ENCODE measurements at regions not wholly inside any gene's neighbourhood (a gene's known extent, or its start where the extent isn't known, plus 50 kb on each side); places are given as distances from the start of the nearest gene placed in this dataset.
"Not testable (repeated sequence)": the region's sequence is repeated elsewhere in the genome, so short reads cannot be mapped to it uniquely, and the experiment has no call there.

DNA sequence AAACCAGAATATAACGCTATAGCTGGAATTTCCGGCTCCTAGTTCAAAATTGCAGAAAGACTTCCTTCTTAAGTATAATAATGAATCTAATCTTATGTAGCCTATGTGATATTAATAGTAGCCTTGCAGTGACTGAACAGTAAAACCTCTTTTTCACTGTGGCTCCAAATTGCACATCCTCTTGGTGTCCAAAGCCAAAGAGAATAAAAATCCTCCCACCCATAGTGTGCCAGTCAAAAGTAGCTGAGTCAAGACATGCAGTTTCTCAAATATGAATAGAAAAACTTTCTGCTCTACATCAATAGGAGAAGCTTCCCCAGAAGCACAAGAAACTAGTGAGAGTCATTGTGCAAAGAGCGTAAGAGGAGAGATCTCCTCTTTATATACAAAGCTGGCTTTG is 76.0 kb upstream of the PICALM start:
- DNase-seq, result no peak

- DNase-seq, result not testable (repeated sequence)
These were observed 75.2 kb upstream of the PICALM start for GRCh38 chr11:86144087-86144486.

DNA sequence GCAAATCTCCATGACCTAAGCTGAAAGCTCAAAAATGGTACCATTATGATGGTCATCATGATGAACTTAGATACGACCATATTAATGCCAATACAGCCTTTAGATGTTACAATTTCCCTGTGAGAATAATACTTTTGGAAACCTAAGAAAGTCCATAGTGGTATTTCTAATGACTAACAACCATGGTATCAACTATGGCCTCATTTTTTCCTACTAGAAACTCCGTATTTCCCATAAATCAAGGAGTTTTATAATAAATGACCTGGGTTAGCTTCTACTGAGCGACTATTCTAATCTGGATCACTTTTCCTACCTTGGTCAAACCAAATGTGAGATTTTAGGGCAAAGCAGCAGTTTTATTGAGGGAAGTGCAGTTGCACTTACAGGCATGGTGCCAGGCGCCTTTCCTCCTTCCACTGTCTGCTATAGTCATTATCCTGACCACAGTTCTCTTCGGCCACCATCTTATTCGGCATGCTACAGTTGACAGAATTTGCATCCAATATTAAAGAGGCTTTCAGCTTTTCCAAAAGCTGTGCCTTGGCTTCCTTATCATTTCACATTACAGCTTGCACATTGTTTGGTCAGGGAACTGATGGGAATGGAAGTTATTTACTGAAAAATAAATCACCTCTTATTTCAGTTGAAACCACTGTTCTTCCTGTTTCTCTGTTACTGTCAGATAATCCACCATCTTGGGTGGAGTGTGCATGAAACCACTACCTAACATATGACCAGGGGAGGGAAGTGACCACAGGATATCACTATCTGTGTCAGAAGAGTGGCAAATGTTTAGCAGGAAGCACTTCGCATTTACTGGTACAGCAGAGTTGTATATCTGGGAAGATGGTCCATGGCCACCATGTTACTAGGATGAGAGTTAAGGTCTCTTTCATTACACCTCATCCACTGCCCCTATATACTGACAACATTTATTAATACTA is 74.5 kb upstream of the PICALM start:
- no peak for DNase-seq

GRCh38 chr11:86142170-86142569 is 73.3 kb upstream of the PICALM start:
- no peak for DNase-seq

- DNase-seq, result no peak
These were observed 72.8 kb upstream of the PICALM start for GRCh38 chr11:86141727-86142126.

GRCh38 chr11:86140334-86140990 is 71.6 kb upstream of the PICALM start:
- DNase-seq, result no peak

GRCh38 chr11:86138958-86139357 is 70.1 kb upstream of the PICALM start:
- peak; percentile 14 for DNase-seq

DNA sequence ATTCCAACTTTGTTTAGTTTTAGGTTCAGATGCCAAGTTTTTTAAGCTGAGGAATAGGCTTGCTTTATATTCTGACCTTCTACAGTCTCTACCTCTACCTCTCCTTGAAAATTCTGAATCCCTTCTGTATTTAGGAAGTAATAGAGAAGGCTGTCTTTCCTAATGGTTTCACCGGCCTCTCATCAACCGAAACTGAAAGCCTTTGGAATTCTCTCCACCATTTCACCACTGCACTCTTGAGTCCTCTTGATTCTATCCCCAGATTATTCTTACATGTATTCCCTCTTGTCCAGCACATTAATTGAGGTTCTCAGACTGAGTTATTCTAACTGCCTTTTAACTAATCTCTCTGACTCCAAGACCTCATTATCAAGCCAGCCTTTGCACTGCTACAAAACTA is 67.7 kb upstream of the PICALM start:
- DNase-seq, result no peak

DNA sequence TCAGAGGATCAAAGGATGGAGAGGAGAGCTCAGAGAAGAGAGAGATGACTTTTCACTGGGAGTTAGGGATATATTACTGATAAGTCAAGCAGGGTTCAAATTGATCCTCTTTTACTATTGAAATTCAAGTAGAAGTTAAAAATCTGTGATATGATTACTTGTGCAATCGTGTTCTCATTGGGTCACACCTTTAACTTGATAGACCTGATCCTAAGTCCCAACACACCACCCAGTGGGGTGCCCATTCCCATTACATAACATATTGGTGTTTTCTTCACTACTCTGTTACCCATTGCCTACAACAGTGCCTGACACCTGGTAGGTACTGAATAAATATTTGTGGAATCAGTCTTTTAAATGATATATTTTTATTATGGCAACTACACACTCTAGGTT is 66.4 kb upstream of the PICALM start:
- no peak for DNase-seq

DNA sequence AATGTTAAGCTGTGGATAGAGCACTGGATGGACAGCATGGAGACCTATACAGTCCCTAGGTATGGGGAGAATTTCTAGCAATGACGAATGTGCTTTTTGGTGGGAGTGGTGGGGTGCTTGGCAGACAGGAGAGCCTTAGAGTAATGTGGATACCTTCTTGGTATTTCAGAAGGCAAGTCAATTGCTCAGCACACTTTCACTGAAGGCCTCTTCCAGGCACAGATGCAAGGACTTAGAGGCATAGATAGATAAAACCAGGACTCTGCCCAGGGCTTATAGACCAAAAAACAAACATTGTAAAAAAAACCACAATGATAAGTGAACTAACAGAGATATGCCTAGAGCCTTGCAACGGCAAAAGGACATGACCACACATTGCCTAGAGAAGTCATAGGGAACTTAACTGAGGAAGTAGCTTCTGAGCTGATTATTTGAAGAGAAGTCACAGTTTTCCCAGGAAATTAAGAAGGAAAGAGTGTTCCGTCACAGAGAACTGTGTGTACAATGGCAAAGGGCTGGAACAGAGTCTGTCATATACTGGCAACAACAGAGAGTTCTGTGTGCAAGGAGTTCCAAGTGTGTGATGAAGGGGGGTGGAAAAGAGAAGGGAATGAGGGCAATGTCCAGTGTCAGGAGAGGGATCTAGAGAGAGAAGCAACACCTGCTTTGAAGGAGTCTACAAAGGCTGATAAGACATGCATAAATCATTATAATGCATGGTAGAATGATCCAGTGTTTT is 65.9 kb upstream of the PICALM start:
- DNase-seq, result no peak

DNA sequence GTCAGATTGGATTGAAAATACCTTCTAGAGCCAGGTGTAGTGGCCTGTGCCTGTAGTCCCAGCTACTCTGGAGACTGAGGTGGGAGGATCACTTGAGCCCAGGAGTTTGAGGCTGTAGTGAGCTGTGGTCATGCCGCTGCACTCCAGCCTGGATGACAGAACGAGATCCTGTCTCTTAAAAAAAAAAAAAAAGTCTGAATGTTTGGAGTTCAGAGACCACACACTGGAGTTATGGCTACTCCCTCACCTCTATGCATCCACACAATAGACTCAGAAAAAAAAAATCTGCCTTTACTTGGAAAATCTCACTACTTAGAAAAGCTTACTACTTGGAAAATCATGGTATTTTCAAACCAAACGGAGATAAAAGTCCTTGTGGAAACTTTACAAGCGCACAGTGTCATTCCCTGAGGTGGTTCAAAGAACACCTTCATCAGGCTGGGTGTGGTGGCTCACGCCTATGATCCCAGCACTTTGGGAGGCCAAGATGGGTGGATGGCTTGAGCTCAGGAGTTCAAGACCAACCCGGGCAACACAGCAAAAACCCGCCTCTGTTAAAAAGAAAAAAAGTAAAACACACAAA is 63.9 kb upstream of the PICALM start:
- no peak for DNase-seq

DNA sequence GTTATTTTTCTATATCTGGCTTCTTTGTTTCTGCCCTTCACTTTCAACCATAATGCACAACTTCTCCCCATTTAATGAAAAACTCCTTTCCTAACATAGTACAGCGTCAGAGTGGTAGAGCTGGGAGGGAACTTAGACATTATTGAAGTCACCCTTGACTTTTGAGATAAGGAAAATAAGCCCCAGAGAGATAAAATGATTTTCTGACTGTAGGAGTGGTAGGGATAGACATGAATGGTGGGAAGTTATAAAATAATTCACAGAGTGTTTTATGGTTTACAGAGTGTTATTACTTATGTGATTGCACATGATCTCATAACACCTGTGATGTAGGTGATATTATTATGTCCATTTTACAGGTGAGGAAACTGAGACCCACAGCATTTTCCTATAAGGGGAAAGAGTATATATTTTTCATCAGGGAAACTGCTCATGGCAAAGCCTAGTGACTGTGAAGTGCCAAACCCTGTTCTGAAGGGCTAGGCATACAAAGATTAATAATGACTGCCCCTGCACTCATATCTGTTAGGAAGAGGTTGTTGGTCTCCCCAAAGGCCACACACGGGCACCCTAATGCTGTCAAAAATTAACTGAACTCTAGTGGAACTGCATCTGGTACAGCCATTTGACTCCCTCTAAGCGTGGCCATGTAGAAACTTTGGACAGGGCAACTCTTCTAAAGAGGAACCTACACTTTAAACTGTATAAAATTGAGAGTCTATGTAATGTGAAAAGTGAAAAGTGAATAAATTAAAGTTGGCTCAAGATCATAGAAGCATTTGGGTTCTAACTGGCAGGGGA is 61.1 kb upstream of the PICALM start:
- DNase-seq, result no peak

DNA sequence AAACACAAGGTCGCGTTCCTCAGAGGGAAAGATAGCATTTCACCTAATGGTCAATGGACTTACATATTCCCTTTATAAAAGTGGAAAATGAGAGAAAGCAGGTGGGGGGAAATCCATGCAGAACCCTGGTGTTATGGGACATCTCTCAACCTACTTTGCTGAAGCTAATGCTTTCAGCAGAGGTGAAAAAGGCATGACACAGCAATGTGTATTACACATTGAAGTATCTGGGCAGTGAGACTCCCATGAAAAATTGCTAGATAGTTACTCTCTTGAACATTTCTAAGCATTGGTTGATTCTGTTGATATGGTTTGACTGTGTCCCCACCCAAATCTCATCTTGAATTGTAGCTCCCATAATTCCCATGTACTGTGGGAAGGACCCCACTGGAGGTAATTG is 60.0 kb upstream of the PICALM start:
- no peak for DNase-seq

DNA sequence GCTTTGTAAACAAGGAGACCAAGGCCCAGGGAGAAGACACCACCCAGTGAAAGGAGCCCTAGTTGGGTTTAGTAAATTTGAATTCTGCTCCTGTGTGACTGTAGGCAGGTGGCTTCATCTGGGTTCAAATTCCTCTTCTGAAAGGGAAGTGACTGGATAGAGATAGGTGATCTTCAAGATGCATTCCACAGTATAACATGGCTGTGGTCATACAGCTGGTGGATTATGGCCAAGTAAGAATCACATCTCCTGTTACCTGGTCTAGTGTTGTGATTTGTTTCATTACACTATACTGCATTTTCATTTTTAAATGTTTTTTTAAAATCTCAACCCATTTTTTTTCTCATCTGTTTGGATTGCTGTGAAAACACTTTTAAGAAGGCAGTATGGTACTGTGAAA is 58.0 kb upstream of the PICALM start:
- DNase-seq, result no peak

- no peak for DNase-seq
These were observed 55.7 kb upstream of the PICALM start for GRCh38 chr11:86124251-86125233.

GRCh38 chr11:86122773-86123172 is 53.9 kb upstream of the PICALM start:
- DNase-seq, result no peak

DNA sequence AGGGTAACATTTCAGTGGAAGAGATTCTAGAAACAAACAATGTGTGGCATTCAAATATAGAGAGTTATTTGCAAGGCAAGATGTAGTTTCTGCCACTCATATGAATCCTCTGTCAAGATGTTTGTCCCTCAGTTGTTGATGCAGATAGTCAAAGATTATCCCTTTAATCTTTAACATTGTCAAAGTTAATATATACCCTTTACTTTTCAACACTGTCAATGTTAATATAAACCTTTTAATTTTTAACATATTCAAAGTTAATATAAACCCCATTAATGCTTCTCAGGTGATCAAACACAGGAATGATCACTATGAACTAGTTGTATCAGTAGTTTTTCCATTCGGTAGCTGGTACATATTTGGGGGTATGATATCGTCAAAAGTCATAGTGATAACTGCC is 51.9 kb upstream of the PICALM start:
- DNase-seq, result no peak

- DNase-seq, result no peak
These were observed 51.0 kb upstream of the PICALM start for GRCh38 chr11:86119906-86120305.

GRCh38 chr11:86119077-86119476 is 50.2 kb upstream of the PICALM start:
- no peak for DNase-seq
